ENCODE measurements at regions not wholly inside any gene's neighbourhood (a gene's known extent, or its start where the extent isn't known, plus 50 kb on each side); places are given as distances from the start of the nearest gene placed in this dataset.

DNA sequence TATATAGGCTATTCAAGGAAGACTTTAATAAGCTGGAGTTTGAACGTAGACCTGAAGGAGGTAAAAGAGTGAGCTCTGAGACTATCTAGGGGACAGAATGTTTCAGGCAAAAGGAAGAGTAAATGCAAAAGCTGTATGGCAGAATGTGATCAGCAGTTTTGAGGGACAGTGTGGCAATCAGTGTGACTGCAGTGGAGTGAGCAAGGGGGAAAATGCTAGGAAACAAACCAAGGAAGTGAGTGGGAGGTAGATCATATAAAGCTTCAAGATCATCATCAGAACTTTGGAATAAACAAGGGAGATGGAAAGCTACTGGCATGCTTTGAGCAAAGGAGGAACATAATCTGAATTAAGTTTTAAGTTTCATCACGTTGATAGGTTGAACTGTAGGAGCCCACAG lies 67.5 kb upstream of the BTG1 start:
- no peak for DNase-seq

DNA sequence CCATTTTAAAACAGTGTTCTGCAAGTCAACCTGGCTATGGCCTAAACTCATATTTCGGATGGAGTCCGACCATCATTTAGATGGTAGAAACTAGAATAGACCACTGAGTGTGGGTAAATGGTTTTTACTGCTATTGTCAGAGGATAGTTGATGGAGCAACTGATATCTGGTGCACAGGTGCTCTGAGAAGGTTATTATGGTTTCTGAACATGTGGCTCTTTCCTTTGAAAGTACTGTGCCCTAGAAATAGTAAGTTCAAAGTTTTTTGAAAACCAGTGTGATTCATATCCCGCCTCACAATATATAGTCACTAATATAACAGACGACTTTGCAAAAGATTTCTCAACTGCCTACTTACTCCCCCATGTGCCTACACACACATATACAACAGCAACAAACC lies 64.4 kb upstream of the BTG1 start:
- DNase-seq: no peak

DNA sequence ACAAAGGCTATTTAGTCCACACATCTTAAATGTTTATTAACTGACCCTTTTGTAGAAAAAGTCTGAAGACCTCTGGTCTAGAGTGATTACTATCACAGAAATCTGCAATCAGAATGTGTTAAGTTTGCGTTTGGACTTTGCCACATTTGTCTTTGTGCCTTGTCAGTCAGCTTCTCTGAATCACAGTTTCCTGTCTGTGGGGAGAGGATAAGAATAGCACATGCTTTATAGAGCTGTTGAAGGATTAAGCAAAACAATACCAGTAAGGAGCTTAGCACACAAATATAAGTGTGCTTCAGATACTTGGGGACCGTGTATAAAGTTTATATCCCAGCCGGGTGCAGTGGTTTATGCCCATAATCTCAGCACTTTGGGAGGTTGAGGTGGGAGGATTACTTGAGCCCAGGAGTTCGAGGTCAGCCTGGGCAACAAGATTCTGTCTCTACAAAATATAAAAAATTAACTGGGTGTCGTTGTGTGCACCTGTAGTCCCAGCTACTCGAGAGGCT lies 63.0 kb upstream of the BTG1 start:
- no peak for DNase-seq

- no peak for DNase-seq
Measured at GRCh38 chr12:92206596-92206995, 61.0 kb upstream of the BTG1 start.

GRCh38 chr12:92206011-92206410 lies 60.4 kb upstream of the BTG1 start:
- DNase-seq: no peak

GRCh38 chr12:92199819-92200576 lies 54.4 kb upstream of the BTG1 start:
- DNase-seq: no peak

- DNase-seq: no peak
Measured at GRCh38 chr12:92197815-92198214, 52.2 kb upstream of the BTG1 start.

DNA sequence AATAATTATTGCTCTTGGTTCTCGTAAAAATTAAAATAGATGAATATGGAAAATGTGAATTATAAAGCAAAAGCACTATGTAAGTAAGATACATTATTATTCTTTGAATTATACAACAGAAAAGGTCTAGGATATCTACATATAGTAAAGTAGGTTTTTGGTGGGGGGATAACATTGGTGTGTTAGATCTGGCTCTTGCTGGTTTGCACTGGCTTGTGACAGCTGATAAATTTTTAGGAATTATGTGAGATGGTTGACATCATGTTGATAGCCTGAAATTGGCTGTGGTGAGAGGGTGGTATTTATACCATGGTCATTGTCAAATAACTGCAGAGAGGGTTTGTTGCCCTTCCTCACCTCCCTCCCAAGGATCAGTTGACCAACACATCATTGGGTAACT lies 50.7 kb upstream of the BTG1 start:
- no peak for DNase-seq
